Loucy (cell line): ENCODE measurements at regions not wholly inside any gene's neighbourhood (a gene's known extent, or its start where the extent isn't known, plus 50 kb on each side); places are given as distances from the start of the nearest gene placed in this dataset.

Source experiments
- H2AFZ ChIP-seq: fragments of 200-600 bp; sonication (generic); 2 replicates; pipeline ENCODE4 v1.6.0; 2016; ENCODE audit warnings: antibody characterized with exemption, mild to moderate bottlenecking, low read length, moderate library complexity
- H3F3A ChIP-seq: fragments of 200-600 bp; 2 replicates; pipeline ENCODE4 v1.6.0; 2016; ENCODE audit warnings: antibody characterized with exemption, low read depth, mild to moderate bottlenecking
- H3K27me3 ChIP-seq: fragments of 200-600 bp; sonication (generic); 2 replicates; pipeline ENCODE4 v1.6.1; 2014; ENCODE audit warnings: low read length, mild to moderate bottlenecking; ENCODE audit not compliant: insufficient read depth, poor library complexity, severe bottlenecking
- H3K36me3 ChIP-seq: fragments of 200-600 bp; sonication (generic); 2 replicates; pipeline ENCODE4 v1.6.1; 2016; ENCODE audit warnings: low read length; ENCODE audit not compliant: insufficient read depth
- H3K4me1 ChIP-seq: fragments of 200-600 bp; sonication (generic); 2 replicates; pipeline ENCODE4 v1.5.1; 2014; ENCODE audit warnings: low read length, mild to moderate bottlenecking; ENCODE audit not compliant: insufficient read depth, poor library complexity, severe bottlenecking
- H3K4me2 ChIP-seq: fragments of 200-600 bp; sonication (generic); 2 replicates; pipeline ENCODE4 v1.6.0; 2014; ENCODE audit warnings: antibody characterized with exemption, low read length, low read depth, mild to moderate bottlenecking; ENCODE audit not compliant: poor library complexity, severe bottlenecking
- H3K4me3 ChIP-seq: fragments of 200-600 bp; sonication (generic); 2 replicates; pipeline ENCODE4 v1.5.1; 2014; ENCODE audit warnings: low read length, mild to moderate bottlenecking, mixed read lengths; ENCODE audit not compliant: poor library complexity, severe bottlenecking
- H3K79me2 ChIP-seq: fragments of 200-600 bp; sonication (generic); 2 replicates; pipeline ENCODE4 v1.6.1; 2014; ENCODE audit warnings: low read length; ENCODE audit not compliant: insufficient read depth
- H3K9ac ChIP-seq: fragments of 200-600 bp; sonication (generic); 2 replicates; pipeline ENCODE4 v1.6.0; 2014; ENCODE audit warnings: mild to moderate bottlenecking, low read depth, low read length, moderate library complexity; ENCODE audit not compliant: poor library complexity, severe bottlenecking
- H3K9me2 ChIP-seq: fragments of 200-600 bp; sonication (generic); replicated peaks from 2 replicates; pipeline ENCODE4 v1.6.1; 2016; ENCODE audit warnings: low read depth, low read length, mixed read lengths
- H3K9me3 ChIP-seq: fragments of 200-600 bp; sonication (generic); 2 replicates; pipeline ENCODE4 v1.6.1; 2014; ENCODE audit warnings: mild to moderate bottlenecking, antibody characterized with exemption, low read length, low read depth; ENCODE audit not compliant: insufficient read depth
- H4K20me1 ChIP-seq: fragments of 200-600 bp; sonication (generic); 2 replicates; pipeline ENCODE4 v1.6.0; 2014; ENCODE audit warnings: antibody characterized with exemption, low read length, mild to moderate bottlenecking; ENCODE audit not compliant: insufficient read depth, poor library complexity, severe bottlenecking
- CTCF ChIP-seq: fragments of 200-600 bp; sonication (generic); conservative IDR thresholded peaks from 2 replicates; pipeline ENCODE4 v1.5.1; 2014; ENCODE audit warnings: mild to moderate bottlenecking, antibody characterized with exemption, low read length
- EZH2phosphoT487 ChIP-seq: fragments of 200-600 bp; IDR thresholded peaks from 2 replicates; pipeline ENCODE4 v1.6.1; 2018; ENCODE audit warnings: antibody characterized with exemption, mild to moderate bottlenecking, moderate library complexity, borderline replicate concordance

- H2AFZ ChIP-seq: no peak overlapping the region
- H3K9me2 ChIP-seq: no peaks in the 10 kb centered on the region
- H3K4me1 ChIP-seq: no peaks in the 10 kb centered on the region
- H3F3A ChIP-seq: no peaks in the 10 kb centered on the region
- no peaks in the 10 kb centered on the region for H3K79me2 ChIP-seq
- H3K9ac ChIP-seq: no peak overlapping the region
- H3K36me3 ChIP-seq: no peaks in the 10 kb centered on the region
- H4K20me1 ChIP-seq: no peaks in the 10 kb centered on the region
- no peaks in the 10 kb centered on the region for H3K27me3 ChIP-seq
- no peaks in the 10 kb centered on the region for H3K9me3 ChIP-seq
- no peak overlapping the region for H3K4me3 ChIP-seq
- TF ChIP-seq EZH2phosphoT487 (no peak), CTCF (no peak)
- no peak overlapping the region for H3K4me2 ChIP-seq
Observed at GRCh38 chr18:51248685-51249084, 51.2 kb upstream of the MEX3C start.

DNA sequence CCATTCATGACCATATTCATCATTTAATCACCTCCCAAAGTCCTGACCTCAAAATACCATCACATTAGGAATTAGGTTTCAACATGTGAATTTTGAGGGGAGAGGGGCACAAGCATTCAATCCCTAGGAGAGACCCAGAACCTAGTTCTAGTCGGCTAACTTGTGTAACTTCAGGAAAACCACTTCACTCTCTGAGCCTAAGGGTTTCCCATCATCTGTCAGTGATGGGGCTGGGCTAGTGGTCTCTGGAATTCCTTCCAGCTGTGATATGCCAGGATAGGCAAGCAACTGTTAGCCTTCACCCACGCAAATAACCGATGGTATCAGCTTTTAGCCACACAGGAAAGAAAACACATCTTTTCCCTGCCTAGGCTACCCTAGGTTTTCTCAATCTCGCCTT, 52.5 kb upstream of the MEX3C start:
- no peaks in the 10 kb centered on the region for H3K36me3 ChIP-seq
- H2AFZ ChIP-seq: no peak overlapping the region
- no peaks in the 10 kb centered on the region for H3F3A ChIP-seq
- H3K9me2 ChIP-seq: no peaks in the 10 kb centered on the region
- H3K4me2 ChIP-seq: no peak overlapping the region
- no peak overlapping the region for H3K9ac ChIP-seq
- TF ChIP-seq CTCF (no peak), EZH2phosphoT487 (no peak)
- no peaks in the 10 kb centered on the region for H3K9me3 ChIP-seq
- no peaks in the 10 kb centered on the region for H3K27me3 ChIP-seq
- H4K20me1 ChIP-seq: no peaks in the 10 kb centered on the region
- H3K79me2 ChIP-seq: no peaks in the 10 kb centered on the region
- H3K4me1 ChIP-seq: no peaks in the 10 kb centered on the region
- no peak overlapping the region for H3K4me3 ChIP-seq

DNA sequence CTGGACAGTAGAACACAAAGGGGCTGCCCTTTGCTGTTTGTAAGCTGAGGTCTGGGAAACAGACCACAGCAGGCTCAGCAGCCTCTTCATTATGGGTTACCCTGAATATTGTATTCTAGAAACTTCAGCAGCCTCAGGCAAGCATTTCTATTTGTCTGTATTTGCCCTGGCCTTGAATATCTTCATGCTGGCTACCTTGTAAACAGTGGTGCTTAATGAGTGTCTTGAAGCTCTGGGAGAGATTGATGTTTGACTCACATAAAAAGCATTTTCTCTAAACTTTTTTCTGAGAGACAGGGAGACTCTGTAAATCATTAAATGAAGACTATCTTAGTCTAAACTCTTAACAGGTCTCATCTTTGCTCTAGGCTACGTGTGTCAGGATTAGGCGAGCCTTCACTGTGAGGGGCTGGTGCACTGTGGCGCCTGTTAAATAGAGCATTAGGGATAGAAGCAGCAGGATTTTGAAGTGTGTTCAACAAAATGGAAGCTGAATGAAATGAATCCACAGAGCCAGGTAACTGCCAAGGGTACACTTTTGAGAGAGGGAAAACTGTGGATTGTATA, 53.1 kb upstream of the MEX3C start:
- Histone ChIP-seq H3K79me2 (no peaks in the 10 kb centered on the region), H3K4me1 (no peaks in the 10 kb centered on the region), H3K36me3 (no peaks in the 10 kb centered on the region), H3F3A (no peaks in the 10 kb centered on the region), H3K9me2 (no peaks in the 10 kb centered on the region), H3K4me3 (no peak overlapping the region), H3K9me3 (no peaks in the 10 kb centered on the region), H3K4me2 (no peak overlapping the region), H2AFZ (no peak overlapping the region), H3K9ac (no peak overlapping the region), H4K20me1 (no peaks in the 10 kb centered on the region), H3K27me3 (no peaks in the 10 kb centered on the region)
- TF ChIP-seq CTCF: no peak
- TF ChIP-seq EZH2phosphoT487: no peak
